Activated CD4-positive, CD25-positive, alpha-beta regulatory T cell (primary cell): ENCODE measurements at regions not wholly inside any gene's neighbourhood (a gene's known extent, or its start where the extent isn't known, plus 50 kb on each side); places are given as distances from the start of the nearest gene placed in this dataset.
A peak's percentile ranks its signal among the peaks of the same experiment; 100 is the strongest.

Experiments used
- DNase-seq, 4 experiments: peaks; one replicate each; lab custom pipeline; 2025; lab: John Stamatoyannopoulos, UW

DNA sequence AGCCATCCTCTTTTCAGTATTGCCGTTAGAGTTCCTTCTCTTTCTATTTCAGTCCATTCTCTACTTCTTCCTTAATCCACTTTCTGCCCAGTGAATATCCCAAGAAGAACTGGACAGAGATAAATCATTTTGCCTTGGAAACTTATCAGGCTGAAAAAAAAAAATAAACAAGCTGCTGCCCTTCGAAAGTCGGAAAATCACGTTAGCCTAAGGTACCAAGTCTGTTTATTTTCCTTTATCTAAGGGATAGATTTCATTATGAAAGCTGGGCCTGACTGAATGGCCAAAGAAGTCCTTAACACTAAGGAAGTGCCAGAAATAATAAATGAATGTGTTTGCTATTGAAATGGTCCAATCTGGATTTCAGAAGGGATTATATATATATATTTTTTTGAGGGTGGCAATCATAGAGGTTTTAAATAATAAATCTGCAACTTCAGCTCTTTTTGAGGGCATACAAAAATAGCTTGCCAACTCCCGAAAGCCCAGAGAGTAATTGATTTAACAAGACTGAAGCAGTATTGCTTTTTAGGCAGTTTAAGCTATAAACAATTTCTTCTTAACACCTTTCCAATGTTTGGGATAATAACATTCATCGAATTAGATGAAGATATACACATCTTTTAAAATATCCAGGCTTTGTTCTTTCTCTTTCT lies 127.0 kb upstream of the STMND1 start:
- no peak for DNase-seq

DNA sequence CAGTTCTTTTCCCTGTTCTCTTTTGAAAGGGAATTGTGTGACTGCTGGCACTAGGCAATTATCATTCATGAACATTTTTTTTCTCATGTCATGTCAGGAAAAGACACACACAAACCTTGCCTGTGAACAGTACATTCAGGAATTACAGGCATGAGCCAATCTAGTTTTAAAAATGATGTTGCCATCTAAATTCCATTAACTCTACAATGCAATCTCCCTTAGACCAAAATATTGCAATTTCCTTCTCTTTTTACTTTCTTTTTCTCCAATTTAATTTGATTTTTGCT lies 127.5 kb upstream of the STMND1 start:
- DNase-seq, result no peak

DNA sequence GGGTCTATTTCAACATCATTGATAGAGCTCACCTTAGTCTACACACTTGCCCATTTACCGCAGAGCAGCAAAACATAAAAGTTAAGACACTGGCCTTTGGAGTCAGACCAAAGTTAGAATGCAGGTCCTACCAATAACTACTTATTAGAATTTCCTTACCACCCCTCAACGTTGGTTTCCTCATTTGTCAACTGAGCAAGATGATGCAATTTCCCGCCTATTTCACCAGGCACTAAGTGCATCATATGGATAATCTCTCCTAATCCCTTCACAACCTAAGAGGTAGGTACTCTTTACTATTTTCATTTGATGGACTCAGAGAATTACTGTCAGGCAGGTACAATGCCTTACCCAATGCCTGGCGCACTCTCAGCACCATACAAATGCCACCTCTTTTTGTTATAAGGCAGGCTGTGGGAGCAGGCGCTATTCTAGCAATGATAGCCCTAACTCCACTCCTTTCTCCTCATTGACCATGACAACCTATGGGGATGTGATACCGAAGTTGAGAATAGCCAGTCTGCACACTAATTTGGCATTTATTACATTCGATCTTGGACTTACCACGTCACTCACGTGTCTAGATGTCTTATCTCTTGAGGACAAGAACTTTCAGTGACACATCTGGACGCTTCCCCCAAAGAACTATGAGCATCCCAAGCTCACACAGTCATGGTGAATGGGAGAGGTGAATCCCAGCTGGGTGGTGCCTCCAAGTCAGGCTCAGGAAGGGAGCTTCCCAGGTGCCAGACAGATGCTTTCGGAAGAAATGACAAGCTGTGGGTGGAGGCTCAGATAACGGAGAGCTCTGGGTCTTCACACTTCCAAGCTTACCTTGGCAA lies 128.1 kb upstream of the STMND1 start:
- no peak for DNase-seq

DNA sequence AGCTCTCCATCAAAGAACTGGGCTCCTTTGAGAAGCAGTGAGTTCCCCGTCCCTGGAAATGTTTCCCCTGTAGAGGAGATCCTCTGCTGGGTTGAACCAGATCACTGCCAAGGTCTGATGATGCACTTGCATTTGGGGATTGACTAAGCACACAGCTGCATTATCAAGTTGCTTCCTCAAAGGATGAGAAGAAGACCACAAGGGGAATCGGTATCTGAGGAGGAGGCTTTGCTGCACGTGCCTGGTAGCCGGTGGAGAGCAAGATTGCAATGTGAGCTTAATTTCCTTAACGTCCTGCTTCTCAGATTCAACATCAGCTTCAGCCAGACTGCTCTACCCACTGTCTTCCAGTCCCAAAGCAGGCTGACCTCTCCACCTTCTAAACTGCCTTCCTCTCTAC lies 128.8 kb upstream of the STMND1 start:
- no peak for DNase-seq

DNA sequence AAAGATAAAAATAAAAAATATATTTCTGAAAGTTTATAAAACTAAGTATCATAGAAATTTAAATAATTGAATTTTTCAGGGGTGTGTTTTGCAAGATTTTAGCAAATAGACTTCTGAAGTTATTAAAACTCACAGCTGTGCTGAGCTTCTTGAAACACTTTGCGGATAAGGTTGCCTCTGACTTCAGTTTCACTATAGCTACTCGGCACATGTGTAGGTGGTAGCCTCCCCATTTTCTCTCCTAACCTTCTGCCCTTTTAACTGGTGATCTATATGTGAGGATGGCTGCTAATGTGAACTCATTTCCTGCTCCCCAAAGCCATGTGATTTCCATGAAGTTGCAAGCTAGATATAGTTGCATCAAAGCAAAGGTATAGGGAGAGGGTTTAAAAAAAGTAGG lies 129.3 kb upstream of the STMND1 start:
- no peak for DNase-seq

DNA sequence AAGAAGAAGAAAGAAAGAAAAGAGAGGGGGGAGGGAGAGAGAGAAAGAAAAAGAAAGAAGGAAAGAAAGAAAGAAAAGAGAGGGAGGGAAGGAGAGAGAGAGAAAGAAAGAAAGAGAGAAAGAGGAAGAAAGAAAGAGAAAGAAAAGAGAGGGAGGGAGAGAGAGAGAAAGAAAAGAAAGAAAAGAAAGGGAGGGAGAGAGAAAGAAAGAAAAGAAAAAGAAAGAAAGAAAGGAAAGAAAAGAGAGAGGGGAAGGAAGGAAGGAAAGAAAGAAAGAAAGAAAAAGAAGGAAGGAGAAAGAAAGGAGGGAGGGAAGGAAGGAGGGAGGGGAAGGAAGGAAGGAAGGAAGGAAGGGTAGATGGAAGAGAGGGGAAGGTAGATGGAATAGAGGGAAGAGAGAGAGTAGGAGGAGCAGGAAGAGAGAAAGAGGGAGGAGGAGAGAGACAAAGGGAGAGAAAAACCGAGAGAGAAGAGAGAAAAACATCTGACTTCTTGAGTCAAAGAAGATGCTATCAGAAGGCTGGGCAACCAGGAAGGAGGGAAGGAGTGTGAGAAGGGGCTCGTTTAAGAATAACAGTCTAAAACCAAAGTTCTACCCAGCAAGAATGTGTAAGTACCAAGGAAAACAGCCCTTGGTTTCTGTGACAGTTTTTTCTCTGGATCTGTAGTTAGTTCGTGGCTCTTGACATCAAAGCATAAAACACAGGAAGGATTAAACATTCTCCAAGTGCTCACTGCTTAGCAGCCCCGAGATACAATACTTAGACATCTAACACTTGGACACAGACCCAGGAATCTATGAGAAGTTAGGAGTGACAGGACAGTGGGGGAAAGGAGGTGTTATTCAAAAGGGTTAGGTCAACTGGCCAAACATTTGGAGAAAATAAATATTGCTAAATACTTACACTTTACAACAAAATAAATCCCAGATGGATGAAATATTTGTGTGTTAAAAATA lies 131.9 kb upstream of the STMND1 start:
- no peak for DNase-seq

DNA sequence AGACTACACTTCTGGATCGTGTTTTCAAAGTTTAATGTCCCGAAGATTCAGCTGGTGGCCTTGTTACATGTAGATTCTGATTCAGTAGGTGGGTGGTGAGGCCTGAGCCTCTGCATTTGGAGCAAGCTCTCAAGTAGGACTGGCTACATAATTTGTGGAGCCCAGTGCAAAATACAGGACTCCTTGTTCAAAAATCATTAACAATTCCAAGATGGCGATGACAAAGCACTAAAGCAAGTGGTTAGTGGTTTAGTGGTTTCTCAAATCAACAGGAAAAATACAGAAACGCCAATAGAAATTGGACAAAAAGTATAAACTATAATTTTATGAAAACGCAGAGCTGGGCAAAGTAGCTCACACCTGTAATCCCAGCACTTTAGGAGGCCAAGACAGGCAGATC lies 133.7 kb upstream of the STMND1 start:
- no peak for DNase-seq

DNA sequence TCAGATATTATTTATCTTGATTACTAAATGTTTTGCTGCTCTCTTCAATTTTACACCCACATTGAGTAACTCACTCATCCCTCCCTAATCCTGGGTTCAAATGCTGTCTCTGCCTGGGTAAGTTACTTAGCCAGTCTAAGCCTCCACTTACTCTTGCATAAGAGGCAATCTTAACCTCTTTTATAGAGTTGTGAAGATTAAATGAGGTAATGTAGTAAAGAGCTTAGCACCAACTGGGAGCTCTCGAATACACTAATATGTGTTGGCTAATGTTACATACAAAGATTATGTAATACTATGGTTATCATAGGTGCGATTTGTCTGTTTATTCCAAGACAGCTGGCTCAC lies 134.4 kb upstream of the STMND1 start:
- DNase-seq, result no peak

DNA sequence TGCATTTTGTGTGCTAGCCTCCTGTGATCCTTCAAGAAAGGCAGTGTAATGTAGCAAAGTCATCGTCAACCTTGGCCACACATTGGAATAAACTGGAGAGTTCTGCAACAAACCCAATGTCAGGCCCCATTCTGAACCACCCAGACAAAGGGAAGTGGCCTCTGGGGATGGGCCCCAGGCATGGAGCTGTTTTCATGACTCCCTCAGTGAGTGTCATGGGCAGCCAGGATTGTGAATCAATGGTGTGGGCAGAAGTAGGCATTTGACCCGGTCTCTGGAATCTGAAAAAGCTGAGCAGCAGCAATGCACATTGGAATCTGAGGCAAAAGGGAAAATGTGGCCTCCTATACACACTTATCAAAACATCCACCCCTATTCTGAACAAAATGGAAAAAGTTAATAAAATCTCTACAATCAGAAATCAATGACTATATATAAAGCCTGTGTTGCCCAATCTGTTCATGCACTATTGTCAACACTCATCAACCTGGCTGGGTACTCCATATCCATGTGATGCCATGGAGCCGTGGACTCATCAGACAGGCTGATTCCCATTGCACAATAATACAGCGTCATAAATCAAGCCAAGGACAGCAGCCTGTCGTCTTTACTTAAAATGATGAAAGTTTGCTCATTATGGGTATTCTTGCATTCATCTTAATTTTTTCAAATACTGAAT lies 134.9 kb upstream of the STMND1 start:
- no peak for DNase-seq

DNA sequence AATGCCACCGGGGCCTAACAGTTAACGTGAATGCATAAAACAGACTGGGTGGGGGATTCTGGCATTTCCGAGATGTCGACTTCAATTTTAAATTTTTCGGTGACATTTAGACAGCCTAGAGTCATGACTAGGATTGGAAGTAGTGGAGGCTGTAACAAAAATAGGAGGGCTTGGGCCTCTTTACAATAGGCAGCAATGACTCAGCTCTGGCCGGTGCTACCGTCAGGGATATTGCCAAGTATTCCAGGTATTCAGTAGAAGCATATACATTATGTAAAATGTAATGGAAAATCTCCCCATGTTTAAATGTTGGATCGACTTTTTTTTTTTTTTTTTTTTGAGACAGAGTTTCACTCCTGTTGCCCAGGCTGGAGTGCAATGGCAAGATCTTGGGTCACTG lies 136.2 kb upstream of the STMND1 start:
- DNase-seq, result no peak

DNA sequence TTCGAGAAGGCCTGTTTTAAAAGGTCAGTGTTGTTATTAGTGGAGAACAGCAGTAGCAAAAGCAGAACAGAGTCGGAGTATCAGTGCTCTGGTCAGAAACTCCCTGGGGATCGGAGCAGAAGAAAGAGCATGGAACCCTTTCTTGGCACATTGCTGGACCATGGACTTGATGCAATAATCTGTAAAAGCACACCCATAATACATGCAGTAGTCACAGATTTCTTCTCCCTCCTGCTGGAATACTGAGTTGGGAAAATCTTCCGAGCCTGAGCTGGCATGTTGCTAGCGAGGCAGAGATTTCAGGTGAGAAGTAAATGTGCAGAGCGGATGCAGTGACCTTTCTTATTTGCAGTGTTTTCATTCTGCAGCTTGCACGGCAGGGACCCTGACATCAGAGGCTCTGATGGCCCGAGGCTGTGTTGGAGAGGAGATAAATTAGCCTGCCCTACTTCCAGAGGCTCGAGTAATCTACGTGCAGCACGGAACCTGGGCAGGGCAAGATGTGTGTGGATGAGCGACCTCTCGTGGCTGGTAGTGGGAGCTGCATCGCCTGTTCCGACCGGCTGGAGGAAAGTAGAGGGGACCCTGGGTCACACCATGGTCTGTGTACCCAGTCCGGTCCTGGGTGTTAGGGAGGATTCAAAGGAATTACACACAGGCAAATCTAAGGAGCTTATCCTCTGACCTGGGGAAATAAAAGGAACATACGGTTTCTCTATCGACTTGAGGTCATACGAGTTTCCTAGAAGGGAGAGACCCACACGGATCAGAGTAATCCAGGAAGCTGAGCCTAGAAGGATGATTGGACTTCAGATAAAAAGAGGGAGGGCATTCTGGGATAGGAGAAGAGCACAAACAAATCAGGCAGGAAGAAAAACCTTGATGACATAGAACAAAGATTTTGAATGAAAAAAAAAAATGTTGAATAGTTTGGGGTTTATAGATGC lies 137.0 kb upstream of the STMND1 start:
- DNase-seq, result peak; percentile 11 to 38 (median 27)

DNA sequence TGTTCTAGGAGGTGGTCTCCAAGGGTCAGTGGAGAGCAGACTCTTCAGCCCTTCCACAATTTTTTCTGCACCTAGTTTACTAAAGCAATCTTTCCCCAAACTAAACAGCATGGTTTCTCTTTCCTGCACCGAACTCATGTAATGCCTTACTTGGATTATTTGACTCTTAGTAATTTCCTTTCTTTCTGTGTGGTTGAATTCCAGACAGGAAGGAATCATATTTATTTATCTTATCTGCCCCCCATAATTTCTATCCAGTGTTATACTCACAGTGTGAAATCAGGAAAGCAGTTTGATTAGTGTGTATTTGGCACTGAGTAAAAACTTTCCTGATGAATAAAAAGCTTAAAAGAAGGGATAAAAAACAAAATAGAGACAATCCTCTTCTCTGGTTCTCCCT lies 140.3 kb upstream of the STMND1 start:
- no peak for DNase-seq

DNA sequence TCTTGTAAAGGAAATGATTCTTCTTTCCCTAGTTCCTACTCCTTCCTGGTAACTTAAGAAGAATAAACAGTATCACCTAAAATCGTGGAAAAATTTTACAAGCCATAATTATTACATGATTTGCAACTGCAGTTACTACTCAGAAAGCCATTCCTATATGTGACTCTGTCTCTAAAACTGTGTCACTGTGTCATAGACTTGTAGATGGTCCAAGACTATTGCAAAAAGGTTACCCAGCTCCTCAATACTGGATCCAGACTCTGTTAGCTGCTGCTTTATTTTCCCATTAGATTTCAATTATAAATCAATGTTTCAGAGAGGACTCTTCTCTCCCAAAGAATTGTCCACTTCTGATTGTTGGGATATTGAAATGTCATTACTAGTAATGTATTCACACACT lies 142.1 kb upstream of the STMND1 start:
- no peak for DNase-seq

DNA sequence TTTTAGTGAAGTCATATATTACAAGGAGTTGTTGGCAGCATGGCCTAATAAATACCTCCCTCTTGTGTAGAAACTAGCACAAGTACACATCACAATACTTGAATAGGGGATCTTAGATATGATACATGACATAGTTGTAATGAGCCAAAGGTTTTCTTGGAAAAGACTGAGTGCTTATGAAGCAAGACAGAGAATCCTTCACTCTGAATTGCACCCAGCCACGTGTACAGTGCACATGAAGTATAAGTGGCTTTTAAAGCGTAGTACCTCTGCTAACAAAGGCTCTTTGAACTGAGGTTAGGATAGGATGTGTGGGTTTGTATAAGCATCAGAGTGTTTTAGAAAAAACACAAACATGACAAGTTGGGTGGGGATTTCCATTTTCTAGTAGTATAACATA lies 145.5 kb upstream of the STMND1 start:
- no peak for DNase-seq

DNA sequence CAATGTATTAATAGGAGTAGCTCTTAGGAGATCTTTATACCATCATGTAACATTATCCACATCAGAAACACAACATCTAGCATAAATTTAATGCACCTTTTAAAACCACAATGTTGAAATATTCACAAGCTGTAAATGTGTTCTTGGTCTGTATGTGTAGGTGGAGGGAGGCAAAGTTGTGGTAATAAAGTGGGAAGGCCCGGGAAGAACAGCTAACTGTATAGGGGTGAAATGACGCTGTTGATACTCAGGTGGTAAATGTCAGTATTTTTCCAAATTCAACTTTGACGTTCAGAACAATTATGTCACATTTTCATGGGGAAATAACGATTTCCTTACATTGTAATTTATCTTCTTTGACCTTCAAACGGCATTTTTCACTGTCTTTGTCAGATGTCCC lies 146.0 kb upstream of the STMND1 start:
- no peak for DNase-seq

DNA sequence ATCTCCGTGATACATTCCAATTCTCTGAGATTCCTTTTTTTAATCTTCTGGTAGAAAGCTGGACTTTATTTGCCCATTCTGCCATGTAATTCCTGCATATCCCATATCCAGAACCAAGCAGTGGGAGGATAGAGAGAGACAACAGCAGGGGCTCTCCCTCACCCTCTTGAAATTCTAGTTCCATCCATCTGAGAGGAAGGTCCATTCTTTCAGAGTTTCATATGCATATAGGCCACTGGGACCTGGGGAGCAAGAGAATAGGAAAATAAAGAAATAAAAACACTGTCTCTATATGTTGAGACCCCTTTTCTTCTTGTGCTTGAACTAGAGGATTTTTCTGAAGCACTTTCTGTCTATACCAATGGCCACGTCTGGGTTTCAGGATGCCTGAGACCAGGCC lies 147.9 kb upstream of the STMND1 start:
- DNase-seq, result no peak

DNA sequence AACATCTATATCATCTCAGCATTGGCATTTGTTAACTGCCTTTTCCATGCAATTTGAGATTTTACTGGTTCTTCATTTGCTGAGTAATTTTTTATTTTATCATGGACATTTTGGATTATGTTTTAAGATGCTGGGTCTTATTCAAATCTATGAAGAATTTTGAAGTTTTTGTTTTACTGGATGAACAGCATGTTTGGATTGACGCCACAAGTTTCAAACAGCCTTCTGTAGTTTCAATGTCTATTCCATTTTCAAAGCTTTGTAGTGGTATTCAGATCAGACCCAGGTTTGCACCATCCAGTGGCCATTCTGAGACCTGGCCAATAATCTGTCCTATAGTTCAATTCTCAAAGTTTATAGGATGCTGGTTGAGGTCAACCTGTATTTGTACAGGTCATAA lies 148.4 kb upstream of the STMND1 start:
- no peak for DNase-seq

DNA sequence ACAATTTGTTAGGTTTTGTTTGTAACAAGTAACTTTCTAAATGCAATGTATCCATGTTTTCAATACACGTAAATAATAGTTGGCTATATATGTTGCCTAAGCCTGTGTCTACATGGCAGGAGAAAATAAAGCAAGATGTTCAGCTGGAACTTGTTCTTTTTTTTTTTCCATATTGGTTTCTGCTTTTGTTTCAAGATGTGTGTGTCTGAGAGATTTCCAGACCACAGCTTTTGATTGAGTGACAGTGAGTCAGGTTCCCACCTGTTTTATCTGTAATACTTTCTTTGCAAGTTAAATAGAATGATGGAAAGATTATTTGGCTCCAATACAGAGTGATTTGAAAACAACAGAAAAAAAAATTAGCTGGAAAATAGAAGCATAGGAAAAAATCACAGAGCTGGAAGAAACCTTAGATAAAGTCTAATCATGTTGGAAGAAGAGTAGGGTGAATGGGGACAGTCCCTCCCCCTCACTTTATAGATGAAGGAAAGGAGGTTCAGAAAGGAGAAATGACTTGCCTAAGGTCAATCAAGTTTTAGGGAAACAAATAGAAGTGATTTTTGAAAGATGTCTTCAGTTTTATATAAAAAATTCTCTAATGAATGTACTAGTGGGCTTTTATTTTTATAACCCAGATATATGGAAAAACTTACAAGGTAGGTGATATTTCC lies 150.9 kb upstream of the STMND1 start:
- no peak for DNase-seq

DNA sequence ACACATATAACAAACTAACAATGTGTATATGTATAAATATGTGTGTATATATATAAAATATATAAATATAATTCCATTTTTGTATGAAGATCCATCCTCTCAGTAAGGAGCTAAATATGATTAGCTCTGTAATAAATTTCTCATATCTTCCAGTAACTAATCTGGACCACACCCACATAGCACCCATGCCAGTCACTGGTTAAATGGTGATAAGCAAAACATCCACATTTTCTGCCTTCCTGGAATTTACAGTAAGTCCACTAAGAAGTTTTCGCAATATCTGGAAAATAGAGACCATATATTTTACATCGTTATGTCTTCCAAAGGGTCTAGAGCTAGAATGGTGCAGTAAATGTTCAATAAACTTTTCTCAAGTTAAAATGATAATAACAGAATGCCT lies 151.5 kb upstream of the STMND1 start:
- no peak for DNase-seq

DNA sequence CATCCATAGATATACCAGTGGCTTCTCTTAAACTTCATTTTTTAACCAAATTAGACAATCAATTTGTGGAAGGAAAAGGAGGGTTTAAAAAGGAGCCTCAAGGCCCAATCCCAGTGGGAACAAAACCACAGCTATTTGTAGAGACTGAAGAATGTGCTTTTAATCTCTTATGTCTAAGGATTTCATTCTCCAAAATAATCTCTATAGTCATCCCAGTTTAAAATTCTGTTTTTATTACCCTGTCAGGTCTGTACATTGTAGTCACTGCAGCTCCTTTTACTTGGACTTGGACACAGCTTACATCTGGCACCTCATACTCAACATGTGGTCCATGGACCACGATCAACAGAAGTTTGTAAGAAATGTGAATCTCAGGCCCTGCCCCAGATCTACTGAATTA lies 152.1 kb upstream of the STMND1 start:
- DNase-seq, result no peak

DNA sequence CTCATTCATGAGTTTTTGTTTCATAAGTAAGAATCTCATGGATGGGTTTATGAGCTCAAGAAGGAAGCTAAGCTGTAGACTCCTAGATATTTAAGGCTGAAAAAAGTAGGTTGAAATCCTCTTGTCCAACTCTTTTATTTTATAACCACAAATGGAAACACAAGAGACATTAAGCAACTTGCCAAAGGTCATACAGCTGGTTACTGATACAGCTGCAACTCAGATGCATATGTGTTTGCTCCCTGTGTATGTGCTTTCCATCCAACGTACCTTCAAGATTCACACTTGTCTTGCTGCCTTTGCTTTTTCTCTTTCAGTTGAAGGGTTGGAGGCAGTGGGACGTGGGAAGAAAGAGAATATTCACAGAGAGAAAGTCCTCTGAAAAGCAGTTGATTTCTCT lies 153.5 kb upstream of the STMND1 start:
- no peak for DNase-seq
